Stimulated activated effector memory CD8-positive, alpha-beta T cell treated with anti-CD3 and anti-CD28 coated beads, Interleukin-12 subunit alpha, Interleukin-12 subunit beta, amount 100 ng/mL, for 72 hours (primary cell): ENCODE measurements at regions not wholly inside any gene's neighbourhood (a gene's known extent, or its start where the extent isn't known, plus 50 kb on each side); places are given as distances from the start of the nearest gene placed in this dataset.

Experiments
- ATAC-seq: fragments of 150-1000 bp; cut with Tn5 transposase; 2 replicates; pipeline ENCODE4 v1.10.0; 2021
- DNase-seq, 2 donors: peaks; one replicate each; pipeline ENCODE4 v3.0.0; 2021 to 2022; ENCODE audit warnings: low spot score in 2 of 2
- H3K27ac Mint-ChIP-seq: one replicate; pipeline ENCODE4 v1.8.0; 2022; ENCODE audit warnings: mild to moderate bottlenecking, mixed read lengths
- H3K36me3 Mint-ChIP-seq: one replicate; pipeline ENCODE4 v1.8.0; 2022; ENCODE audit warnings: mild to moderate bottlenecking, mixed read lengths
- H3K4me1 Mint-ChIP-seq: one replicate; pipeline ENCODE4 v1.8.0; 2022; ENCODE audit warnings: mixed read lengths
- H3K4me3 Mint-ChIP-seq: one replicate; pipeline ENCODE4 v1.8.0; 2022; ENCODE audit warnings: mild to moderate bottlenecking, mixed read lengths
- H3K9me3 Mint-ChIP-seq: one replicate; pipeline ENCODE4 v1.8.0; 2022; ENCODE audit warnings: mixed read lengths

DNA sequence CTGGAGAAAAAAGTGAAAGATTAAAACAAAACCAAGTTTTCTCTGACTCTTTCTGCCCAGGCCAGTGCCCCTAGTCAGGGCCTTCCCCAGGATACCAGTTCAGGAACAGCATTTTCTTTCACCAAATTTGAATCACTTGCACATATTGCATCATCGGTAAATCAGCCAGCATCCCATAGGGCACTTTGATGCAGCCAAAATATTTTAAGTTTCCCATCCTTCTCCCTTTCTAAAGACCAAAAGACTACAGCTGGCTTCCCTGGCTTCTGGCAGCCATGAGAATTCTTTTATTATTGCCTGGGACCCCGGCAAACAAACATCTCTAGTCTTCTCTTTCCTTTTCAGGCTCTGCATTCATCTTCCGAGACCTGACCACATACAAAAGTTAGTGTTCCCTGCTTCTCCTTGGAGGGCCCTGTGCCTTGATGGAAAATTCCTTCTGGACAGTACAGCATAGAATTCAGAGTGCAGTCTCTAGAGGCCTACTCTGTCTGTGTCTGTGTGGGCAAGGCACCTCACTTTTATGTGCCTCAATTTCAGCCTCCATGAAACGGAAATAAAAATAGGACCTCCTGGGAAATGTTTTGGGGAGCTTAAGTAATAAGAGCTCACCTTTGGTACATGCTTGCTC, 348.0 kb downstream of the VPS13C start:
- Mint-ChIP-seq H3K9me3 (no peaks in the 10 kb centered on the region), H3K4me1 (no peaks in the 10 kb centered on the region), H3K4me3 (no peak overlapping the region), H3K36me3 (no peaks in the 10 kb centered on the region), H3K27ac (no peak overlapping the region)
- DNase-seq (no peak), ATAC-seq (no peak)

GRCh38 chr15:61702224-61703020, 357.8 kb downstream of the VPS13C start:
- ATAC-seq (no peak), DNase-seq (peak in 1 of 2 donors; percentile 17)
- H3K27ac Mint-ChIP-seq = no peak overlapping the region
- no peaks in the 10 kb centered on the region for H3K36me3 Mint-ChIP-seq
- no peaks in the 10 kb centered on the region for H3K4me1 Mint-ChIP-seq
- no peaks in the 10 kb centered on the region for H3K9me3 Mint-ChIP-seq
- H3K4me3 Mint-ChIP-seq = no peak overlapping the region

DNA sequence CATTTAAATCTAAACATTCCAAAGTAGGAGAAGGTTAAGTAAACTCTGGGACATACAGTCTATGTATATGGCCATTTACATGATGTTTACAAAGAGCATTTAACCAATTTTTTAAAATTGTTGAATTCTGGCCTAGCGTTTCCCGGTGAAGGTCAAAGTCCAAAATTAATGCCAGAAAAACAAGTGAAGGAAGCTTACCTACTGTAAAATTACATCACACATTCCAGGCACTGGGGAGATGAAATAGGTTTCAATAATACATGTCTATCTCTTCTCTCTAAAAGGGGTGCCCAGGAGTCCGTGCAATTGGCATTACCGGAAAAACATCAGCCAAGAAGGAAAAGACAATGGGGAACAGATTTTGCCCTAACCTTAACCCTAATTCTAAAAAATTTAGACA, 358.8 kb downstream of the VPS13C start:
- no peak for ATAC-seq
- no peak overlapping the region for H3K27ac Mint-ChIP-seq
- no peaks in the 10 kb centered on the region for H3K4me1 Mint-ChIP-seq
- DNase-seq = peak in 1 of 2 donors; percentile 4
- no peak overlapping the region for H3K4me3 Mint-ChIP-seq
- H3K9me3 Mint-ChIP-seq = no peaks in the 10 kb centered on the region
- H3K36me3 Mint-ChIP-seq = no peaks in the 10 kb centered on the region

GRCh38 chr15:61700803-61701202, 359.4 kb downstream of the VPS13C start:
- DNase-seq (no peak), ATAC-seq (no peak)
- no peaks in the 10 kb centered on the region for H3K9me3 Mint-ChIP-seq
- no peaks in the 10 kb centered on the region for H3K4me1 Mint-ChIP-seq
- no peaks in the 10 kb centered on the region for H3K36me3 Mint-ChIP-seq
- H3K4me3 Mint-ChIP-seq = no peak overlapping the region
- H3K27ac Mint-ChIP-seq = no peak overlapping the region

GRCh38 chr15:61697796-61698195, 362.5 kb downstream of the VPS13C start:
- H3K9me3 Mint-ChIP-seq = no peaks in the 10 kb centered on the region
- H3K4me1 Mint-ChIP-seq = no peaks in the 10 kb centered on the region
- H3K27ac Mint-ChIP-seq = no peak overlapping the region
- no peaks in the 10 kb centered on the region for H3K36me3 Mint-ChIP-seq
- no peak for DNase-seq
- no peak for ATAC-seq
- H3K4me3 Mint-ChIP-seq = no peak overlapping the region

GRCh38 chr15:61689067-61689466, 371.2 kb downstream of the VPS13C start:
- ATAC-seq (no peak), DNase-seq (no peak)
- no peak overlapping the region for H3K4me3 Mint-ChIP-seq
- no peaks in the 10 kb centered on the region for H3K9me3 Mint-ChIP-seq
- H3K4me1 Mint-ChIP-seq = no peaks in the 10 kb centered on the region
- no peak overlapping the region for H3K27ac Mint-ChIP-seq
- no peaks in the 10 kb centered on the region for H3K36me3 Mint-ChIP-seq

GRCh38 chr15:61687651-61688050, 372.6 kb downstream of the VPS13C start:
- Mint-ChIP-seq H3K36me3 (no peaks in the 10 kb centered on the region), H3K4me3 (no peak overlapping the region), H3K4me1 (no peaks in the 10 kb centered on the region), H3K9me3 (no peaks in the 10 kb centered on the region), H3K27ac (no peak overlapping the region)
- no peak for ATAC-seq
- no peak for DNase-seq

DNA sequence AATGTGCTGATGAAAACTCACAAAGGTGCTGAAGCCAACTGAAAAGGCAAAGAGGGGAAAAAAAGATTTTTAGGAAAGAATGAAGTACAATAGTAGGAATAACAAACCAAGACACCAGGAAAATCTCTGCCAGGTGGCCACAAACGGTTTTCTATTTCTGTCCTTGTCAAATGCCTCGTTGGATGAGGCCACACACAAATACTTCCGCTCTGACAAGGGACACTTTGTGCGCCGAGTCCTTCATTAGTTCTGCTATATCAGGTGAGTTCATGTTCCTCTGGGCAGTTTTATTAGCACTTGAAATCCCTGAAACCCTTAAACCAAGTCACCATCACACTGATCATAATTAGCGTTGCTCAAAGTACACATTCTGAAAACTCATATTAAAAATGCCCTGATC, 373.1 kb downstream of the VPS13C start:
- no peaks in the 10 kb centered on the region for H3K36me3 Mint-ChIP-seq
- no peak overlapping the region for H3K27ac Mint-ChIP-seq
- H3K4me1 Mint-ChIP-seq = no peaks in the 10 kb centered on the region
- no peak overlapping the region for H3K4me3 Mint-ChIP-seq
- ATAC-seq (no peak), DNase-seq (no peak)
- H3K9me3 Mint-ChIP-seq = no peaks in the 10 kb centered on the region

GRCh38 chr15:61685971-61686370, 374.3 kb downstream of the VPS13C start:
- no peak overlapping the region for H3K27ac Mint-ChIP-seq
- no peaks in the 10 kb centered on the region for H3K9me3 Mint-ChIP-seq
- no peaks in the 10 kb centered on the region for H3K4me1 Mint-ChIP-seq
- DNase-seq (no peak), ATAC-seq (no peak)
- no peak overlapping the region for H3K4me3 Mint-ChIP-seq
- H3K36me3 Mint-ChIP-seq = no peaks in the 10 kb centered on the region

DNA sequence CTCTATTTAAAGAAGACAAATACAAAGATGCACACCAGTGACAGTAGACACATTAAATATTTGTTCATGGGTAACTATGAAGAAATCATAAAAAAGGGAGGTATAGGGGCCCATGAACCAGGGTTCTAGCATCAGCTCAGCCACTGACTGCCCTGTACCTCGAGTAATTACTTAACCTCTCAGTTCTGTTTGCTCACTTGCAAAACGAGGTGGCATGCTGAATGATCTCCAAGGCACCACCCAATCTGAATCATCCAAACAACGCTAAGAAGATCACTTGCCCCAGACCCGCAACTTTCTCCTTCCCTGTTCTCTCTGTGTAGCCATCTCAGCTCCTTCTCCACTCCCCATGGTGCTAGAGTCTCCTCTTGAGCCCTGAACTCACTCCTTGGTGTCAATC, 374.7 kb downstream of the VPS13C start:
- Mint-ChIP-seq H3K4me1 (no peaks in the 10 kb centered on the region), H3K27ac (no peak overlapping the region), H3K36me3 (no peaks in the 10 kb centered on the region), H3K4me3 (no peak overlapping the region), H3K9me3 (no peaks in the 10 kb centered on the region)
- ATAC-seq = no peak
- no peak for DNase-seq

DNA sequence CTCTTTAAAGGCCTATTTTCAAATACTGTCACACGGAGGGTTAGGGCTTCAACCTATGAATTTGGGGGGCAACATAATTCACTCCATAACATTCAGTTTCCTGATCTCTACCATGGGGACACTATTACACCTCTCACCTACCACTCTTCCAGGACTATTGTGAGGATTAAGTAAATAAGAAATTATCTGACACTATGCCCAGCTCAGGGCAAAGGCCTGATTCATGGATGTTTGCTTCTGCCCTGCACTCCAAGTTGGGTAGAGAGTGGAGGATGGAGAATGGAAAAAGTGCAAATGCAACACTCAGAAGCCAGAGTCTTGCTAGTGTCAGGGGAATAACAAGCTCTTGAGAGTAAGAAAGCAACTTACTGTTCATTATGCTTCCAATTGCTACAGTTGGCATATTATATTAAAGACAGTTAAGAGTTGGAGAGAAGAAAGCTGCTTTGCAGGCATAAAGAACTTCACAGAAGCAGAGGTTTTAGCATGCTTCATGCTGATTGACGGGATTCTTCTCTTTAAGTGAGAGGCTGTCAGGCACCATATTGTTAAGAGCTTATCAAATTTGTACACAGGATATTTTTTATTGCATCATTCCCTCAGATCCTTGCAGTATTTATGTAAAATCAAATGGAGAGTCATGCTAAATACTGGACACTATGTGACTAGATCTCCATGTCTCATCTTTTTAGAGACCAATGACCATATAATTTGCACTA, 375.3 kb downstream of the VPS13C start:
- no peak overlapping the region for H3K27ac Mint-ChIP-seq
- ATAC-seq (no peak), DNase-seq (no peak)
- H3K4me3 Mint-ChIP-seq = no peak overlapping the region
- no peaks in the 10 kb centered on the region for H3K36me3 Mint-ChIP-seq
- H3K9me3 Mint-ChIP-seq = no peaks in the 10 kb centered on the region
- H3K4me1 Mint-ChIP-seq = no peaks in the 10 kb centered on the region

DNA sequence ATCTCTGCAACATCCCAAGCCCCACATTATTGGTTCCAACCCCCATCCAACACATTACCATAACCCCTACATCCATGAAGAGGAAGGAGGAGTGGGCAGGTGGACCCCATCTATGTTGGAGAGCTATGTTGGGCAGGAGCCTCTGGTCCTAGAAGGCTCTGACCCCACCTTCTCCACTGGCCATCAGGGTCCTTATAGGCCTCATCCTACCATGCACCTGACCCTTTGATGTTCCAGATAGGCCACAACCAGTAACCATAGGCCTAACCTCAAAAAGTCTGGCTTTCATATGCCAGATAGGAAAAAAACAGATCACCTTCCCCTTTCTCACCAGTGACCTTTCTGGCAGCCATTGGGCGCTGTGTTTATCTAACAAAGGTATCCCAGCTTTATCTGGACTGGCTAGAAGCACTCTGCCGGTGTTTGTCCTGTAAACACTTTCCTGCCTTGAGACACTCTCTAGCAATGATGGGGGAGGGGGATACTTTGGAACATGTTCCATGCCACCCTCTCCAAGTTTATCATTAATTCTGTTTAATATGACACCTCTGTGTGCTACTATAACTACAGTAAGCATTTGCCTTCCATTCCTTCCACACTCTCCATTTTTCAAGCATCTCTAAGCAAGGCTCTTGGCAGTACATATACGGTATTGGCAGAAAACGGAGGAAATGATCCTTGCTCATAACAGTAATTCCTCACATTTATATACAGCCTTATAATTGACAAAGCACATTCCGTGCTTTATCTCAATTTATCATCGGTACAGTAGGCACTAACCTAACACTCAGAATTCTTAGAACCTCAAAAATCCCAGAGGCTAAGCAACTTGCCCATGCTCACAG, 377.1 kb downstream of the VPS13C start:
- H3K27ac Mint-ChIP-seq = no peak overlapping the region
- H3K36me3 Mint-ChIP-seq = no peaks in the 10 kb centered on the region
- peaks cover 2% of the 10 kb centered on the region for H3K9me3 Mint-ChIP-seq
- H3K4me1 Mint-ChIP-seq = no peaks in the 10 kb centered on the region
- DNase-seq (no peak), ATAC-seq (peak; percentile 8)
- no peak overlapping the region for H3K4me3 Mint-ChIP-seq

DNA sequence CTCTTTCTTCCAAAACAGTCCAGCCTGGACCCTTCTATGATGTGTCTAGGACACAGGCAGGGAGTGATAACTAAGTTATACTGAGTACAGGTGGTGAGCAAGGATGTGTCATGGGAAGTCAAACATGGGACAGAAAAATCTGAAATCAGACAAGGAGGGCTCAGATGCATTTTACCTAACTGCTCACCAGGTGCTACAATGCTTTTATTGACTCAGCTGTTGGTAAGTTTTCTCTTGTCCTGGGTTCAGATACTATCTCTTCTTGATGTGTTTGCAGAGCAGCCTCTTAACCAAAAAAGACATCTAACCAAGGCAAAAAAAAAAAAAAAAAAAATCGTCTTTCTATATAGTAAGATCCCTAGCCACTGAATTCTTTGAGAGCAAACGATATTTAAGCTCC, 378.6 kb downstream of the VPS13C start:
- Mint-ChIP-seq H3K4me3 (no peak overlapping the region), H3K4me1 (no peaks in the 10 kb centered on the region), H3K27ac (no peak overlapping the region), H3K36me3 (no peaks in the 10 kb centered on the region), H3K9me3 (peaks cover 2% of the 10 kb centered on the region)
- DNase-seq (no peak), ATAC-seq (no peak)

DNA sequence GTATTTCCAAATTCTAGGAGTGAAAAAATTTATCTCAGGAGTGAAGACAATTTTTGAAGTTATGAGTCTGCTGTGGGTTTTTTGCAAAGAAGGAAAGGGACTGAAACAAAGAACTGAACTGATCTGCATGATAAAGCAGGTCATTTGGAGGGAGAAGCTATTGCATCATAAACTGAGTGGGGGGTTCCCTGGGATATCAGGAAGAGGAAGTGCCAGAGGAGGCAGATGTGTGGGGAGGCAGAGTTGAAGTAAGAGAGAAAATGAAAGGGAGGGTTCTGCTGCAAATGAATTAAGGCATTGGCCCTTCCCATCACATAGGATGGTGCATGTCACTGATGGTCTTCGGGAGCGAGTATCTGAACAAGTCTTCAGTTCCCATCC, 379.2 kb downstream of the VPS13C start:
- DNase-seq (no peak), ATAC-seq (no peak)
- H3K4me1 Mint-ChIP-seq = no peaks in the 10 kb centered on the region
- no peak overlapping the region for H3K27ac Mint-ChIP-seq
- H3K36me3 Mint-ChIP-seq = no peaks in the 10 kb centered on the region
- H3K9me3 Mint-ChIP-seq = peaks cover 2% of the 10 kb centered on the region
- H3K4me3 Mint-ChIP-seq = no peak overlapping the region
